ACC112 (cell line): ENCODE measurements at regions not wholly inside any gene's neighbourhood (a gene's known extent, or its start where the extent isn't known, plus 50 kb on each side); places are given as distances from the start of the nearest gene placed in this dataset.

Experiments
- H2AFZ ChIP-seq: fragments of 200-600 bp; sonication (generic); one replicate; pipeline ENCODE4 v1.6.0; 2017; ENCODE audit warnings: antibody characterized with exemption, low read length; ENCODE audit not compliant: unreplicated experiment
- H3K27ac ChIP-seq: fragments of 200-600 bp; sonication (generic); 2 replicates; pipeline ENCODE4 v1.5.1; 2014; ENCODE audit warnings: low read depth, mild to moderate bottlenecking, antibody characterized with exemption, low read length, moderate library complexity
- H3K27me3 ChIP-seq: fragments of 200-600 bp; sonication (generic); 2 replicates; pipeline ENCODE4 v1.6.1; 2014; ENCODE audit warnings: mild to moderate bottlenecking, antibody characterized with exemption, low read length, moderate library complexity, mixed read lengths; ENCODE audit not compliant: insufficient read depth
- H3K36me3 ChIP-seq: fragments of 200-600 bp; sonication (generic); 2 replicates; pipeline ENCODE4 v1.6.1; 2016; ENCODE audit warnings: mild to moderate bottlenecking, antibody characterized with exemption, low read length, moderate library complexity, mixed read lengths; ENCODE audit not compliant: insufficient read depth
- H3K4me1 ChIP-seq: fragments of 200-600 bp; sonication (generic); one replicate; pipeline ENCODE4 v1.6.1; 2016; ENCODE audit warnings: low read length, mixed read lengths; ENCODE audit not compliant: insufficient read depth, unreplicated experiment, control insufficient read depth
- H3K4me3 ChIP-seq: fragments of 200-600 bp; sonication (generic); 2 replicates; pipeline ENCODE4 v1.5.1; 2014; ENCODE audit warnings: mild to moderate bottlenecking, low read depth, low read length
- H3K79me2 ChIP-seq: fragments of 200-600 bp; sonication (generic); one replicate; pipeline ENCODE4 v1.6.0; 2016; ENCODE audit warnings: low read length; ENCODE audit not compliant: control insufficient read depth, unreplicated experiment, insufficient read depth

DNA sequence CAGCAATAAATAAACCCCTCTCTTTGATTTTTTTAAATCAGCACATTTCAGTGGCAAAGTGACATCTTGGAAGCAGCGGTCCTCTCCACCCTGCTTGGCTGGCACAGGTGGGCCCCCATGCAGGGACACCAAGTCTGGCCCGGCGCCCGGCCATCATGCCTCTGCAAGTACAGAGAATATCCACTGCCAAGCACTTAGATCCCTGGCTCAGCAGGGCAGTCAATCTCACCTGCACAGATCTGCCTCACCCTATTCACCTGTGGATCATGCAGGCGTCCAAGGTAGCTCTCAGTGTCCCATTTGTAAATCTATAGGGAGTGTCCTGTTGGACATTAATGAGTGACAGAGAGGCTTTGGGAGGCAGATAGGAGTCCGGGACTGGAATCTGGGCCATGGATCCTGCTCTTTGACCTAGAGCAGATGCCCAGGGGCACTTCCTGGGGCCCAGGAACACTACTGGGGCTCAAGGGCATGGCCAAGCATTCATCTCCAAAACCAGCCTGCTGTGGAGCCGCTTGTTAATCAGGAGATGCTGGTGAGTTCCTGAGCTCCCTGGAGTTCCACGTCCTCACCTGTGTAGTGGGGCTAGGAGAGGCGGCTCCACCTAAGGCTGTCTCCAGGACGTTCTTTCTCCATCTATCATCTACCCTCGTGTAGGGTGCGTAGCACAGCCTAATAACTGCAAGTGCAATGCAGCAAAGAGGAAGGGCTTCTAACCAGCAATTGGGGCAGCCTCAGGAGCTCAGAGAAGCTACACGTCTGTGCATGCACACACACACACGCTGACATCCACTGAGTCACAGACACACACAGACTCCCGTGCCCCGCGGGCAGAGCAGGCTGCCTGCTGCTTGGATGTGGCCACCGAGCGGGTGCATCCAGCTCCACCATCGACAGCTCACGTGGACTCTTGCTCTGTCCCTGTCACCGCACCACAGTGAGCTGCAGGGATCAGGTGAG lies 123.6 kb downstream of the OAT start:
- Histone ChIP-seq H3K4me3 (no peak overlapping the region), H3K79me2 (no peaks in the 10 kb centered on the region), H3K4me1 (no peaks in the 10 kb centered on the region), H3K27ac (no peak overlapping the region), H3K27me3 (no peaks in the 10 kb centered on the region), H2AFZ (no peak overlapping the region), H3K36me3 (no peaks in the 10 kb centered on the region)

DNA sequence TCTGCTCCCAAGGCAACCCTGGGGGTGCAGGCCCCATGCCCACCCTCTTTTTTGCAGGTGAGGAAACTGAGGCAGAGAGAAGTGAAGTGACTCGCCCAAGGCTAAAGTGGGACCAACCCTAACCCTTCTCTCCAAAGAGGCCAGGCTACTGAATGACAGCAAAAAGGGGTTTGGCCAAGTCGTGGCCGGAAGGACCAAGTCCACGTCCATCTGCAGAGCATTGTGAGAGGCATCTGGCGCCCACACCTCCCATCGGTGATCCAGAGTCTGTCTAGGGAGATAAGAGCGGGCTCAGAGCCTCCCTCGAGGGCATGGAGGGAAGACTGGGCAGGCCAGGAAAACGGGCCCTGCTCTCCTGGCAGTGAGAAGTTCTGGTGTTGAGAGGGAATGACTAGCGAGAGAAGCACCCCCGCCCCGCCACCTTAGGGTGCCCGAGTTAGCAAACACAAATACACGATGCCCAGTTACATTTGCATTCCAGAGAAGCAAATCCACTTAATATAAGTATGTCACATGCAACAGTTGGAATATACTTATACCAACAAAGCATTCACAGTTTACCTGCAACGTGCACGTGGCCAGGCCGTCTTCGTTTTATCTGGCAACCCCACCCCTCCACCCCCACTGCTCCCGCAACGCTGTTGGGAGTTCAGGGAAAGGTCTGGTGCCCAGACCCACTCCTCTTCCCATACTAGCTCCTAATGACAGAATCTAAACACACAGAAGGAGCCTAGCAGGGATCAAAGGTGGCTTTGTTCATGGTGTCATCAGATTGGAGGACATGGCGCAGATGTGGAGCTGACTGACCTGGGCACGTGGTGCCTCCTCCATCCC lies 124.9 kb downstream of the OAT start:
- H3K36me3 ChIP-seq = no peaks in the 10 kb centered on the region
- no peaks in the 10 kb centered on the region for H3K4me1 ChIP-seq
- no peaks in the 10 kb centered on the region for H3K27me3 ChIP-seq
- no peak overlapping the region for H2AFZ ChIP-seq
- H3K27ac ChIP-seq = no peak overlapping the region
- H3K79me2 ChIP-seq = no peaks in the 10 kb centered on the region
- no peak overlapping the region for H3K4me3 ChIP-seq

DNA sequence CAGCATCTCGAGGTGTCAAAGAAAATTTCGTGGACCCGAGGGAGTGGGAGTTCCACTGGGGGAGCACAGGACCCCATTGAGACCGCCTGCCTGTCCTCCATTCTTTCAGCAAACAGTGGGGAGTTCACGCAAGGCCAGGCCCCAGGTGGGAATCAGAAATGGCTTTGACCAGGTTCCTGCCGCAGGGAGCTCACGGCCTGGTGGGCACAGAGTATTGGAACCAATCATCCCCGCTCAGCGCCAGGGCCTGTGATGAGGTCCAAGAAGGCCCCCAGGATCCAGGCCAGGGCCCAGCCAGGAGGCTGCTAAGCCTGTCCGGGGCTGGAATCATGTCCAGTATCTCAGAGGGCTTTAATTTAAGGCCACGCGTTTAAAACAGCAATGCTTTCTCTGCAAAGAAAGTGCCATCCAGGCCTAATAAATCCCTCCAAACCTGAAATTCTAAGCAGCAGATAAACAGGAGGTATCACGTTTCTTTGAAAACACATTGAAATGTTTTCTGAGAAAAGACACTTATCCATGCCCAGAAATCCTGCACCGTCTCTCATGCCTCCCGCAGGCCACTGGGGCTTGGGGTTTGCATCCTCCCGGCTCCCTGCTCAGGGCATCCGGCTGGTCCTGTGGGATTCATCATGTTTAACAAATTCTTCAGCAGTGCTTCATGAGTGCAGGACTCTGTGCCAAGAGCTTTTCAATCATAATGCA lies 125.7 kb downstream of the OAT start:
- Histone ChIP-seq H3K27me3 (no peaks in the 10 kb centered on the region), H3K4me1 (no peaks in the 10 kb centered on the region), H3K4me3 (no peak overlapping the region), H3K27ac (no peak overlapping the region), H3K36me3 (no peaks in the 10 kb centered on the region), H3K79me2 (no peaks in the 10 kb centered on the region), H2AFZ (no peak overlapping the region)

DNA sequence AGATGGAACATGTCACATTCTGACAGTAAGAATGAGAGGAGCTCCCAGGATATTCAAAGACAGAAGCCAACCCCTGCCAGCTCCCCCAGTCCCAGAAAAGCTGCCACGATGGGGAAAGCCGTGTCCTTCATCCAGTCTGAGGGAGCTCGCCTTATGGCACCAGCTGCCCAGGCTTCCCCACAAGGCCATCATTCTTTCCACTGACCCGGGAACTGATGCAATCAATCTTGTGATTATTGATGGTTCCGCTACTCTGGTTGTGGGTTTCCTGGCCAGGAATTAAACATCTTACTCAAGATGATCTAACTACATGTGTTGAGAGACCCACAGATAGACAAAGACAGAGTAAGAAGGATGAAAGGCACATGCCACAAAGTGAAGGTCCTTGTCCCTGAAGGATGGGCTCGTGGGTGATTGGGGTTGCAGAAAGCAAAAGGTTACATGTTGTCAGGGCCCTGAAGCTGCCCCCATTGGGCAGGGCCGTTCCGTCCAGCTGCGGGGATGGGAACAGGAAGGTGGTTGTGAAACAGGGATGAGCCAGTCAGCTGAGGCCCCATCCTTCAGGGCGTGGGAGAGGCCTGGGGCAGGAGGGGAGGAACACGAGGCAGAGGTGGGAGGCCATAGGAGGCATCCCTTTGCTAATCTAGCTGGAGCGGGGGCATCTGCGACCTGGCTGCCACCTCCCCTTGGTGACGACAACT lies 127.6 kb downstream of the OAT start:
- no peaks in the 10 kb centered on the region for H3K27me3 ChIP-seq
- no peaks in the 10 kb centered on the region for H3K79me2 ChIP-seq
- H2AFZ ChIP-seq = no peak overlapping the region
- no peaks in the 10 kb centered on the region for H3K36me3 ChIP-seq
- H3K4me1 ChIP-seq = no peaks in the 10 kb centered on the region
- H3K27ac ChIP-seq = no peak overlapping the region
- H3K4me3 ChIP-seq = no peak overlapping the region

- H3K79me2 ChIP-seq = no peaks in the 10 kb centered on the region
- no peak overlapping the region for H3K4me3 ChIP-seq
- H2AFZ ChIP-seq = no peak overlapping the region
- no peak overlapping the region for H3K27ac ChIP-seq
- no peaks in the 10 kb centered on the region for H3K4me1 ChIP-seq
- no peaks in the 10 kb centered on the region for H3K27me3 ChIP-seq
- H3K36me3 ChIP-seq = no peaks in the 10 kb centered on the region
Measured at GRCh38 chr10:124289851-124290795, 128.6 kb downstream of the OAT start.

GRCh38 chr10:124288928-124289850 lies 129.5 kb downstream of the OAT start:
- no peaks in the 10 kb centered on the region for H3K79me2 ChIP-seq
- no peak overlapping the region for H2AFZ ChIP-seq
- H3K27ac ChIP-seq = no peak overlapping the region
- no peaks in the 10 kb centered on the region for H3K4me1 ChIP-seq
- no peaks in the 10 kb centered on the region for H3K27me3 ChIP-seq
- no peaks in the 10 kb centered on the region for H3K36me3 ChIP-seq
- H3K4me3 ChIP-seq = no peak overlapping the region

DNA sequence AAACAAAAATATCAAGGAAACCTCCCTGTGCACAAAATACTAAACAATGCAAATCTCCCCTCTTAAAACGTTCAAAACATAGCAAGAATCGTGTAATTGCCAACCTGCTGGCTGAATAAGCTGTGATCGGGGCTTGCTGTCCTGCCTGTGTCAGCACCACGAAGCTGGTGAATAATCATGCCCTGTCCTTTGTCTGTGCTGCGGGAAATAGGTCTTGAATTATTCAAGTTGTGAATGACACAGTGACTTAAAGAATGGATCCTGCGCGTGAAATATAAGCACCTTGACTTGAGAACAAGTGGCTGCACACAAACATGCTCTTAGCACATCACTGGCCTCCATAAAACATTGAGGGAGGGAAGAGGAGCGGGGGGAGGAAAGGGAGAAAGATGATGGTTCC lies 130.2 kb downstream of the OAT start:
- H3K27ac ChIP-seq = no peak overlapping the region
- no peak overlapping the region for H2AFZ ChIP-seq
- H3K79me2 ChIP-seq = no peaks in the 10 kb centered on the region
- H3K4me3 ChIP-seq = no peak overlapping the region
- no peaks in the 10 kb centered on the region for H3K27me3 ChIP-seq
- H3K36me3 ChIP-seq = no peaks in the 10 kb centered on the region
- H3K4me1 ChIP-seq = no peaks in the 10 kb centered on the region

DNA sequence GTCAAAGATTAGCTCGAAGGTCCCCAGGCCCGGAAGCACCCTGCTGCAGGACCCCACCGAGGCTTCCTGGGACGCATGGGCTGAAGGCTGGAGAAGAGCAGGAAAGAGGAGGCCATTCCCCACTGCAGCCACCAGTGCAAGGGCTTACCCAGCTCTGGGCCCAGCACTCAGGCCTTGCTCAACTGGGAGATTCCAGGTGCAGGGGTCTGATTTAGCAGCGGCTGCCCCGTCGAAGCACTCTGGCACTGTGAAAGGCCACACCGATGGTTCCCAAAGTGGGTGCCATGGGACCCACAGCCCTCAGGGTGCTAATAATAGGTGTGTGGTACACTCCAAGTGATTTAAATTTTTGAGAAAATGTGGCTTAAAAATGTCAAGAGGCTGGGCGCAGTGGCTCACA lies 130.9 kb downstream of the OAT start:
- Histone ChIP-seq H3K79me2 (no peaks in the 10 kb centered on the region), H3K4me3 (no peak overlapping the region), H3K27me3 (no peaks in the 10 kb centered on the region), H3K36me3 (no peaks in the 10 kb centered on the region), H2AFZ (no peak overlapping the region), H3K27ac (no peak overlapping the region), H3K4me1 (no peaks in the 10 kb centered on the region)
